Thyroid gland (tissue), 4 donors: ENCODE measurements at regions not wholly inside any gene's neighbourhood (a gene's known extent, or its start where the extent isn't known, plus 50 kb on each side); places are given as distances from the start of the nearest gene placed in this dataset.

ENCODE experiments used
- POLR2A ChIP-seq, 2 donors: fragments of 450-650 bp; IDR thresholded peaks; one replicate each; pipeline ENCODE4 v1.6.1; 2017; ENCODE audit warnings: antibody characterized with exemption in 2 of 2, mild to moderate bottlenecking in 2 of 2, moderate library complexity in 1 of 2
- TF ChIP-seq, protein P1 (sequence below), 6 experiments: fragments of 200-600 bp in 3 of 6; fragments of 450-650 bp in 3 of 6; sonication (generic) in 3 of 6; IDR thresholded peaks; one replicate each; pipeline ENCODE4 v1.5.1; 2016 to 2019; ENCODE audit warnings: antibody characterized with exemption in 6 of 6, mild to moderate bottlenecking in 2 of 6, inconsistent platforms in 1 of 6, moderate library complexity in 1 of 6

DNA sequence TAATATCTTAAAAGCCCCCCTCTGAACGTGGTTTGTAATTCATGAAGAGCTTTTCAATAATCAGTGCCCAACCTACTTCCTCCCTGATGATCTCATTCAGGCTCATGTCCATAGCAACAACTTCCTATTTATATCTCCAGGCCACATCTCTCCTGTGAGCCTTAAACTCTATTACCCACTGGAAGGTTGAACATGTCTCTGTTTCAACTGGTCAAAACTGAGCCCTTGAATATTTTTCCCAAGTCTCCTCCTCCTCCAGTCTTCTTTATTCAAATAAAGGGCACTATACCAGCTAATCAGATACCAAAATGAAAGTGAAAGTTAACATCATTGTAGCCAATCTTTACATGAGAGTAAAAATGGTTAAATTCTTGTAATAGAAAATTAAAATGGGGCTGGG is 63.7 kb upstream of the ITGA4 start:
- no peak for TF ChIP-seq POLR2A (IDR thresholded peaks at IDR 0.05)
- TF ChIP-seq, protein P1, sequence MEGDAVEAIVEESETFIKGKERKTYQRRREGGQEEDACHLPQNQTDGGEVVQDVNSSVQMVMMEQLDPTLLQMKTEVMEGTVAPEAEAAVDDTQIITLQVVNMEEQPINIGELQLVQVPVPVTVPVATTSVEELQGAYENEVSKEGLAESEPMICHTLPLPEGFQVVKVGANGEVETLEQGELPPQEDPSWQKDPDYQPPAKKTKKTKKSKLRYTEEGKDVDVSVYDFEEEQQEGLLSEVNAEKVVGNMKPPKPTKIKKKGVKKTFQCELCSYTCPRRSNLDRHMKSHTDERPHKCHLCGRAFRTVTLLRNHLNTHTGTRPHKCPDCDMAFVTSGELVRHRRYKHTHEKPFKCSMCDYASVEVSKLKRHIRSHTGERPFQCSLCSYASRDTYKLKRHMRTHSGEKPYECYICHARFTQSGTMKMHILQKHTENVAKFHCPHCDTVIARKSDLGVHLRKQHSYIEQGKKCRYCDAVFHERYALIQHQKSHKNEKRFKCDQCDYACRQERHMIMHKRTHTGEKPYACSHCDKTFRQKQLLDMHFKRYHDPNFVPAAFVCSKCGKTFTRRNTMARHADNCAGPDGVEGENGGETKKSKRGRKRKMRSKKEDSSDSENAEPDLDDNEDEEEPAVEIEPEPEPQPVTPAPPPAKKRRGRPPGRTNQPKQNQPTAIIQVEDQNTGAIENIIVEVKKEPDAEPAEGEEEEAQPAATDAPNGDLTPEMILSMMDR (IDR thresholded peaks at IDR 0.05) = no peak
